UCSD-AML1 (cell line): ENCODE measurements at regions not wholly inside any gene's neighbourhood (a gene's known extent, or its start where the extent isn't known, plus 50 kb on each side); places are given as distances from the start of the nearest gene placed in this dataset.
"Not testable (repeated sequence)": the region's sequence is repeated elsewhere in the genome, so short reads cannot be mapped to it uniquely, and the experiment has no call there.

Experiments used
- DNase-seq: peaks from one replicate; lab custom pipeline; 2025; ENCODE audit not compliant: unreplicated experiment; lab: John Stamatoyannopoulos, UW

- DNase-seq, result not testable (repeated sequence)
Observed at GRCh38 chr17:54465443-54465842, 435.2 kb upstream of the TOM1L1 start.

- no peak for DNase-seq
Observed at GRCh38 chr17:54466875-54467274, 433.8 kb upstream of the TOM1L1 start.

GRCh38 chr17:54482843-54483242 is 417.8 kb upstream of the TOM1L1 start:
- no peak for DNase-seq

- DNase-seq, result no peak
Observed at GRCh38 chr17:54493691-54494090, 407.0 kb upstream of the TOM1L1 start.

GRCh38 chr17:54494721-54495715 is 405.6 kb upstream of the TOM1L1 start:
- no peak for DNase-seq

GRCh38 chr17:54505404-54505803 is 395.2 kb upstream of the TOM1L1 start:
- no peak for DNase-seq

GRCh38 chr17:54518706-54519105 is 381.9 kb upstream of the TOM1L1 start:
- DNase-seq, result no peak

GRCh38 chr17:54521137-54521536 is 379.5 kb upstream of the TOM1L1 start:
- no peak for DNase-seq

GRCh38 chr17:54524501-54524900 is 376.2 kb upstream of the TOM1L1 start:
- no peak for DNase-seq

- no peak for DNase-seq
Observed at GRCh38 chr17:54527941-54528340, 372.7 kb upstream of the TOM1L1 start.

GRCh38 chr17:54530398-54530797 is 370.3 kb upstream of the TOM1L1 start:
- no peak for DNase-seq

- no peak for DNase-seq
Observed at GRCh38 chr17:54536306-54536705, 364.3 kb upstream of the TOM1L1 start.

- no peak for DNase-seq
Observed at GRCh38 chr17:54537656-54538055, 363.0 kb upstream of the TOM1L1 start.

- DNase-seq, result no peak
Observed at GRCh38 chr17:54544249-54544648, 356.4 kb upstream of the TOM1L1 start.

GRCh38 chr17:54559883-54560282 is 340.8 kb upstream of the TOM1L1 start:
- DNase-seq, result no peak

- no peak for DNase-seq
Observed at GRCh38 chr17:54608634-54609155, 292.0 kb upstream of the TOM1L1 start.

- DNase-seq, result no peak
Observed at GRCh38 chr17:54620399-54620978, 280.2 kb upstream of the TOM1L1 start.

GRCh38 chr17:54623746-54624145 is 276.9 kb upstream of the TOM1L1 start:
- no peak for DNase-seq

- DNase-seq, result no peak
Observed at GRCh38 chr17:54626146-54626703, 274.4 kb upstream of the TOM1L1 start.

GRCh38 chr17:54639426-54639825 is 261.2 kb upstream of the TOM1L1 start:
- not testable (repeated sequence) for DNase-seq

GRCh38 chr17:54662978-54663876 is 237.4 kb upstream of the TOM1L1 start:
- no peak for DNase-seq
